Stimulated activated CD4-positive, alpha-beta T cell treated with anti-CD3 and anti-CD28 coated beads, TNF-alpha, amount 100 ng/mL, for 4 hours (primary cell): ENCODE measurements at regions not wholly inside any gene's neighbourhood (a gene's known extent, or its start where the extent isn't known, plus 50 kb on each side); places are given as distances from the start of the nearest gene placed in this dataset.

Source experiments
- DNase-seq, 3 experiments: peaks; one replicate each; pipeline ENCODE4 v3.0.0-alpha.2; 2020; ENCODE audit warnings: low read depth in 3 of 3

DNA sequence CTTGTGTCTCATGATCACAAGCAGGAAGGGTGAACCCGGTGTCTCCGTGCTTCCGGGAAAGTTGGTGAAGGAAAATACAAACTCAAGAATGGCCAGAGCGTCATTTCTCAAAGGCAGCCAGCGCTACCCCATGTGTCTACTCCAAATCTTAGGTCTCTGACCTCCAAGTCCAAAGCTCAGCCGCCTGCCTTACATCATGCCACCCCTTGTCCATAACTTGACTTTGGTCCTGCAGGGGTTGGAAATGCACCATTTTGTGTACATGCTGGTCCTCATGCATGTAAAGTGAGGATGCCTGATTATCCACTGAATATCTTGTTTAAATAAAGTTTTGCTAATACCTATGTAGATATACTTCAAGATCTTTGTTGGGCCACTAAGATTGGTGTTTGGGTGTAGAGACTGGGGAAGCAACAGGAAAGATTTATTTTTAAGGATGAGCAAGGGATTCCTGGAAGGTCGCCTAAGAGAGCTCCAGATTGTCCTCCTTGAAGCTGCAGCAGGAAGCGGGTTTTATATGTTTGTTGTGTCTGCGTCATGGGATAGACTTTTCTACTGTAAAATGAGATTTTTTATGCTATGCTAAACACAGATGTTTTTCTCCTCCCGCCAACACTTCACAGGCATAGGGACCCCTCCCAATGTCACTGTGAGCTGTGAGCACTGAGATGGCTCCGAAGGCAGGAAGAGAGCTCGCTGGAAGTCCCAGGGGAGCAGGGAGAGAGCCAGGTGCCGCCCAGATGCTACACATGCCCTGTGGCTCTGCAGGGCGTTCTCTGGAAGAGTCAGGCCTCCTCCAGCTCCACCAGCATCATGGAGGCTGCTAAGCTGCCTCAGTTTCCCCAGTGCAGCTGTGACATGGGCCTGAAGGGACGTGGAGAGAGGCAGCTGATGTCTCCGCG is 176.2 kb upstream of the HDAC4 start:
- no peak for DNase-seq

DNA sequence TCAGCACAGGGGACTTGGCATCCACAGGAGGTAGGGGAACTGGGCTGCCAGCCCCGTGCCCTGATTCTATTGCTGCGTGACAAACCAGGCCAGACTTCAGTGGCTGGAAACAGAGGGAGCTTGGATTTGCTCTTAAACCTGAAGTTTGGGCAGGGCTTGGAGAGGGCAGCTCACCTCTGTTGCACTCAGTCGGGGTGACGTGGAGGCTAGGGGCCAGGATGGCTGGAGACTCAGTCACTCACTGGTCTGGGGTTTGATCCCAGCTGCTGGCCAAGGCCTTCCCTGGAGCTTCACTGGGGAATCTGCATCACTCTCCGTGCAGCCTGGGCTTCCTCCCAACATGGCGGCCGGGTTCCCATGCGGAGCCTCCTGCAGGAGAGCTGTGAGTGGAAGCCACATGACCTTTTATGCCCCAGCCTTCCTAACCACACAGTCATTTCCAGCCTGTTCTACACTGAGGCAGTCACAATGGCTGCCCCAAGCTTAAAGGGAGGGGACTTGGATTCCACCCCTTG is 175.2 kb upstream of the HDAC4 start:
- DNase-seq = no peak

DNA sequence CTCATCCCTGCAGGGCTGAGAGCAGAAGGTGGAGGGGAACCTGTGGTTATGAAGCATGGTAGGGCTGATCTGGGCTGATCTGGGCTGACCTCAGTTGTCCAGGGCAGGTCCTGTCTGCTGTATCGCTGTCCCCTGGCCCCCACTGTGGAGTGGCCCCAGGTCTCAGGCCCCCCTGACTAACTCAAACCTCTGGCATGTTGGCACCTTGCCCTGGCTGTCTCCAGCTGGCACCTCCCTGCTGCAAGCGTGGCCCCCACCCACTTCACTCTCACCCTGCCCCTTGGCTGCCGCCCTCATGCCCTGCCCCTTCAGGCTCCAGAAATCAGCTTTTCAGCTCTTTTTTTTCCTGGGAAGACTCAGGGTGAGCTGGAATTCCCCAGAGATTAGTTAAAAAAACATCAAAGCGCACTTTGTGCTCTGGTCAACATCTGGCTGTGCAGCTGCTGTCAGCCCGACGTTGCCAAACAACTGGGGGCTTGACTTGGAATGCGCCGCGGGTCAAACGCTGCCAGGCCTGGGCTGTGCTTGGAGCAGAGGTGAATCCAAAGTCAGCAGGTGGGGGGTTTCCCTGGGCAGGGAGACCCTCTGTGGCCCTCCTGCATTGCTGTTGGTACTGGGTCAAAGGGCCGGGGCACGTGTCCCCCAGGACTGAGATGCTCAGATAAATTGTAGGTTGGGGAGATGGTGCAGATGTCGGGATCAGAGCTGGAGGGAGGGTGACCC is 173.8 kb upstream of the HDAC4 start:
- DNase-seq = no peak

DNA sequence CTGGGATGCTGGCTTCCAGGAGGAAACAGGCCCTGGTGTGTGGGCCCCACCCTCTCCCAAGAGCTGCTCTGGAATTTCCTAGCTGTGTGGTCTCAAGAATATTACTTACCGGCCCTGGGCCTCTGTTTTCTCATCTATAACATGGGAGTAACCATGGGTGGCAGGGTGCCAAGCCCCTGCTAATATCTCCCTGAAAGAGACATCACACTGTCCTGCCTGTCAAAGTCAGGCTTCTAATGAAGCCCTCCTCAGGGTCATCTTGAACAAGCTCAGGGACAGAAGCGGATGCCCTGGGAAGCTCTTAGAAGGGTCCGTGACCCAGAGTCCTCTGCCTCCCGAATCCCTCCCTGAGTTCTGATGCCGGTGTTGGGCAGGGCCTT is 173.2 kb upstream of the HDAC4 start:
- DNase-seq = no peak

DNA sequence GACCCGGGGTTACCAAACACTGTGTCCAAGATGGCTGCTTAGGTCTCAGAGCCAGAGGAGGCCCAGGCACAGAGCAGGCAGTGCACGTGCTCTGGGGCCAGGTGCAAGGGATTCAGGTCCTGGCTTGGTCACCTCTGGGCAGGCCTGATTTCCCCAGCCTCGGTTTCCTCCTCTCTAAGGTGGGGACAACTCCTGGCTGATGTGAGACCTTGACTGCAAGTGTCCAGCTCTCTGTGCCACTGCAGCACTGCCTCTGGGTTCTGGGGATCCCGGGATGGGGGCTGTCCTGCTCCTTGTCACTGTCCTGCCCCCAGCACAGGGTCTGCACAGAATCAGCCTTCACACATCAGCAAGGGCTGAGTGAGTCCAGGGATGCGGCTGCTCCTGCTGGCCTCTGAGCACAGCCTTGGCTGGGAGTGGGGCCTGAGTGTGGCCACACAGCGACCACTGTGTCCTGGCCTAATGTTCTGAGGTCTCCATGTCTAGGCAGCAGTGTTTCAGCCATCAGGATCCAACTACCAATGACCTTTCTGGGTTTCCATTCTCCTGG is 170.2 kb upstream of the HDAC4 start:
- DNase-seq = no peak

DNA sequence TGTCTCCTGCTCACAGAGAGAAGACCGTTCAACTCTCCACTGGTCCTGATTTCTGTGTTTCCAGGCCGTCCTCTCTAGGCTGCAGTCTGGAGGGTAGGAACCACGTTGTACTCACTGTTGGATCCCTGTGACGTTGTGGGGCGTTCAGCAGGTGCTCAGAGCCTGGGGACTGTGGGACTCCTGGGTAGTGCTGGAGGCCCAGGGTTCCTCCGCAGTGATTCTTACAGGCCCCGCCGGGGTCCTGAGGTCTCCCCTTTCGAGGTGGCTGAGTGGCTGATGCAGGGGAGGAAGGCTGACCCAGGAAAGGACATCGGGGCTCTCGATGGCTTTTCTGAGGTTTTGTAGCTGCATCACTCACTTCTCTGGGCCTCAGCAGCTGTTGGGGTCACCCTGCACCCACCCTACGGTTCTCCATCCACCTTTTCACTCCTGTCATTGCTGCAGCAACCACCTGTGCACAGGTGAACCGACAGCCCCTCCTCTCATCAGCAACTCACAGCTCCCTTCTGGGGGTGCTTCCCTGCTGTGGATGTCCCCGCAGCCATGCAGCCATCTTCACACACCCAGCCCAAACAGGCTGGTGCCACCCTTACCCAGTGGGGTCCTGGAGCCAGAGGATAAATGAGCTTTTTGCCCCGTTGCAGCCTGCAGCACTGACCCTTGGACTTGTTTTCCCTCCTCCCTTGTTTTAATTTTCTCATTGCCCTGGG is 169.6 kb upstream of the HDAC4 start:
- DNase-seq = no peak

DNA sequence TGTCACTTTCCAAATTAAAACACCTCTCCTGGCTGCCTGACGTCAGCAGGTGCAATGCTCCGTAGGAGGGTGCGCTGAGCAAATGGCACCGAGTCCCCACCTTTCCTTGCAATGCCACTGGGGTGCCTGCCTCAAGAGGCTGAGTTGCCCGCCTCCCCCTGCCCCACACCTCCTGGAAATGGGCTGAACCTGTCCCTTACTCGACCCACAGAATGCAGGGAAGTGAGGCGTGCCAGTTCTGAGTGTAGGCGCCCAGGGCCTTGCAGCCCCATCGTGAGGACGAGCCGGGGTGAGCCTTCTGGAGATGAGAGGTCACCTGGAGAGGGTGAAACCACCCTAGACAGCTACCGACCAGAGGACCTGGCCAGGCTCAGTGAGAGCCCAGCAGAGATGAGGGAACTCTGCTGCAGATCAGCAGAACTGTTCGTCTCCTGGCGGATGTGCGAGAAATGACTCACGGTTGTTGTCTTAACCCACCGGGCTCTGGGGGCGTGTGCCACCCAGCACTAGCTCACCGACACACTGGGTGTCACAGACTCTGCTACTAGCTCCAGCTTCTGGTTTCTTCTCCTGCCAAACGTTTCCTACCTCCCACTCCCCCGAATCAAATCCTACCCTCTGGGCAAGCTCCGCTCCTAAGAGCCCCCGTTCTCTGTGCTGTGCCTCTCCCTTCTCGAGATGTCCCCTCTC is 168.7 kb upstream of the HDAC4 start:
- no peak for DNase-seq

DNA sequence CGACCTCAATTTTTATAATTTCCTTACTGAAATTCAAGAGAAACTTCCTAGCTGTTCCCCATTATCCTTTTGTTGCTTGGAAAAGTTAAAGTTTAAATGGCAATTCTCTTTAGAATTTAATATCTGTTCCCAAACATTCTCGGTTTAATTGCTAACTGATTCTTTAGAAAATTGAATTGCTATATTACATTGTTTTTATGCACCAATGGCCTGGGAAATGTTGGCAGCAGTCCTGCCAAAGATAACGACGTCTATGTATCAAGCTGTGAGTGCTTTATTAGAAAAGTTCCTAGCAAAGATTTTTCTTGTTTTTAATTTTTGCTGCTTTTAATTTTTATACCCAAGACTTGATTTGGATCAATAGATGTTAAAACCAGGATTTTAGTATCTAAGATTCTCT is 167.8 kb upstream of the HDAC4 start:
- DNase-seq = no peak

DNA sequence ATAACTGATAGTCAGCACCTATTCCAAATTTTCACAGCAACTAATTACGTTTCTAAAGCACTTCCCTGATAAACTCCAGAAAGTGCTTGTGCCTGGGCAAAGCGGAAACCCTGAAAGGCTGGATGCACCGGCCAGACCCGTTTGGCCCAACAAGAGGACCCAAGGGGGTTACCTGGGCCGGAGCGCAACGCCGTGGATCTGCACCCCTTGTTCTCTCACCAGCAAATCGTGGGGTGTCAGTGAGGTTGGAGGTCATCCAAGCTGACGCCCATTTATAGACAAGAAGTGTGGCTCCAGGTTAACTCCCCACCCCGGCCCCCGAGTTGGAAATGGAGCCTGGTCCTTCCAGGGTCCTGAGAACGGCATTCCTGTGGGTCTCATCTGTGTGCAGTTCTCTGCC is 167.0 kb upstream of the HDAC4 start:
- no peak for DNase-seq

DNA sequence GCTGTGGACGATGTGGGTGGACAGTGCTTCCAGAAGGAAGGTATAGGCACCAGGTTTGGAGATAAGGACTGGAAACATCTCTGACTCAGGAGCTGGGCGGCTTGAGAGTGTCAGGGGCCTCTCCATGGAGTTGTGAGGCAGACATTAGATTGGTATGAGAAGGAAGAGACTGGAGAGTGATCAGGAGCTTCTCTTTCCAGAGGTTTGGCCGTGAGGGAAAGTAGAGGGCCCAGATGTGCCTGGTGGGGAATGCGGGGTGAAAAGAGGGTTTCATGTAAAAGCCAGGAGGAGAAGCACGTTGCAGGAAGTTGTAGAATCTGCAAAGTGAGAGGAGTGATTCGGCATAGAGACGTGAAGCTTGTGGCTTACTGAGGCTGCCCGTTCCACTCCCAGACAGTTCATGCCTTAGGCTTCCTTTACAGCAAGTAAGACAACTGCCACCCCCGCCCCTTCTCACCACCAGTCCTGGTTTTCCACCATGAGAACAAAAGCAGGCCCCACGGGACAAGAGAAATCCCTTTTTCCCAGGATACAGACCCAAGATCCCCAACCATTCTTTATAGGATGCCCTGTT is 166.3 kb upstream of the HDAC4 start:
- DNase-seq = no peak

DNA sequence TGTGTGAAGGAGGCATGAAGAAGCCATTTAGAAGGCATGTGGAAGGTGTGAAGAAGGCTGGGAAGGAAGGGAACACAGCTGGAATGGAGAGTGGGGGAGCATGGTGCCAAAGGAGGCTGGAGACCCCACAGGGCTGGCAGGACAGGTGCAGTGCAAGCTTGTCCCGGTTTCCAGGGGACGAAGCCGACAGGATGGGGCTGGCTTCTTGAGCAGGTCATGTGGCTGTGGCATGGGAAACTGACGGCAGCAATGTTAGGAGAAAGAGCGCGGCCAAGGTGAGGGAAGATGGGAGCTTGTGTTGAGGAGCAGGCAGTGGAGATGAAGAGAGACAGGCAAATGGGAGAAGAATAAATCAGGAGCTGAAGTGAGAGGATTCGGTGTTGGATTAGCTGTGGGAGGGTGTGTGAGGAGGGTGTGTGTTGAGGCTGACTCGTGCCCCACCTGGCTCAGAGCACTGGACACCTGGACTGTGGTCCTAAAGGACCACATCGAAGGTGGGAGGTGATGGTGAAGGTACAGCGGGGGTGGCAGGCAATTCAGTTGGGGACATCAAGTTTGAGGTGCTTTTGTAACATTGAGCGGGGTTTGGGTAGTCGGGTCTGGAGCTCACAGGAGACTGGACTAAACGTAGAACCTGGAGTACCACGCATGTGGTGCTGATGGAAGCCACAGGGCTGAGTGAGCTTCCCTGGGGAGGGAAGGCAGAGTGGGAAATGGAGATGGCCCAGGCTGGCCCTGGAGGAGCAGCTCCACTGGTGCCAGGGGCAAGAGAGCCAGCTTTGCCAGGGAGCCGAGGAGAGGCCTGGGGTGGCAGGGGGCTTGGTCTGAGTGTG is 165.6 kb upstream of the HDAC4 start:
- DNase-seq = no peak

DNA sequence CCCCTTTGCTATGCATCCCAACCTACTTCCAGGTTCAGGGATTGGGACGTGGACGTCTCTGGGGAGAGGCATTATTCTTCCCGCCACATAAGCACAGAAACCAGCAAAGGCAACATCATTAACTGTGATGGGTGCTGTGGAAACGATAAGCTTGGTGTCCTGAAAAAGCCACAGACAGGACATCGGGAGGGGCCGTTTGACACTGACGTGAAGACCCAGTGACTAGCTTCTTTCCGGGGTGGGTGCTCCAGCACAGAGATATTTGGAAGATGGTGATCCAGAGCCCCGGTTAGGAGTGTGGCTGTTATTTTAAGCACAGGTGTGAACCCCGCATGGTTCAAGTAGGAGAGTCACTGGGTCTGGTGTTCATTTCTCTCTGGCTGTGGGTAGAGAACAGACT is 163.8 kb upstream of the HDAC4 start:
- no peak for DNase-seq

DNA sequence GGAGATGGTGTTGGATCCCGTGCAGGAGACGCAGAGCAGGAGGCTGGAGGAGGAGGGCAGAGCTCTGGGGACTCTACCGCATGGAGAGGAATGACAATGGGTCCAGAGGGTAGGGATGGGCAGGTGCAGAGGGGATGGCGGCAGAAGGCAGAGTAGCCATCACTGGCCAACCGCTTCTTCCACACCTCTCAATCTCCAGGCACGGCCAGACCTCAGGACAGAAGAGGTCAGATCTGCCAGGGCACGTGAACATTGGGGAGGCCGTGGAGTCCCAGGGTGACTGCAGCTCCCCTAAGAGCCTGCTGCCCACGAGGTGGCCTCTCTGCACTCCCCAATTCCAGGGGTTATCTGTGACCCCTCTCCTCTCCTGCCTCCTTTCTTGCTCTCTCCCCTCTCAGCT is 162.7 kb upstream of the HDAC4 start:
- no peak for DNase-seq

DNA sequence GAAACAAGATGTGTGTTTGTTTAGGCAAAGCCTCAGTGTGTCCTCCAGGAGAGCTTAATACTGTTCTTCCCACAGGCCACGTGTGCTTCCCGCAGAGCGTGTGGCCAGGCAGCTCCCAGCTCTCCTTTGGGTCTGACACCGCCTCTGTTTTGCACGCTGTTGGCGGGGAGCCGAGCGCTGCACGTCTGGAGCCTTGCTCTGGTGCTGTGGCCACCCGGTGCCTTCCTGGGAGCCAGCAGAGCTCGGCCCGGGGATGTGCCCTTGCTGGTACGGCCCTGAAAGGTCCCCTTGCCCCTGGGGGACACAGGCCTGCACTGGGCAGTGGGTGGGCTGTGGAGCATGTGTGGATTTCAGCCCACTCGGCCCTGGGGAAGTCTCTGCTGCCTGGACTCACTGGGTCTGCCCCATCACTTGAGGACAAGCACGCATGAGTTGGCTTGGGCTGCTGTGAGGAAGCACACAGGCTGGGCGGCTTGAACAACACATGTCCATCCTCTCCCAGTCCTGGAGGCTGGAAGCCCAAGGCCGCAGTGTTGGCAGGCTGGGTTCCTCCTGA is 160.7 kb upstream of the HDAC4 start:
- no peak for DNase-seq

DNA sequence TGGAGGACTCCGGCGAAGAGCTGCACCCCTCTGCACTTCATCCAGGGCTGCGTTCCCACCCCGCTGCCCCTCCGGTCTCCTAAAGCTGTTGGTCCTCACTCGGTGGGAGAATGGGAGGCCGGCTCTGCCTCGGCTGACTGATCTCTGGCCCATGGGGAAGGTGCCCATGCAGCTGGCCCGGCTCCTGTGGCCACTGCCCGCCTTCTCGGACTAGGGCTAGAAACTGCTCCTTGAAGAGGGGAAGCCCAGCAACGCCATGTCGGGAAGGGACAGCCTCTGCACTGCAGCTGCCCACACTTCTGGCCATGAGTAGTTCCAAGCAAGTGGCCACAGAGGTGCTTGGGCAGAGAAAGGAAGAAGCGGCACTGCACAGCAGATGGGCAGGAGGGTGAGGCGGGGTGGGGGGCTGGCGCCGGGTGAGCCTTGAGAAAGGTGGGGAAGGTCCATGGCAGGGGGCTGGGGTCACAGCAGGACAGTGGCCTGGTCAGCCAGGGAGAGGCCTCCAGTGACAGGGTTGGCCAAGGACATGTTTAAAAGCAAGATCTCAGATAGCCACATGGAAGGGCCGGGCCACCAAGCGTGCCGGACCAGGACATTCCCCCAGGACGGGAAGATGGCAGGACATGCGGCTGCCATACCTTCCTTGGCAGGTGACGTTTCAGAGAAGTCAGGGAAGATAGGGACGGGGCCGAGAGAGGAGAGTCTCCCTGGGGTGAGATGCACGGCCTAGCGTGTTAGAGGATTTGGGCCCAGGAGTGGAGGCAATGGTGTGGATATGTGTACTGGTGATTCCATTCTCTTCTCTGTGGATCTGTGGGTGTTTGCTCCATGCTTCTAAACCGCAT is 158.8 kb upstream of the HDAC4 start:
- no peak for DNase-seq

DNA sequence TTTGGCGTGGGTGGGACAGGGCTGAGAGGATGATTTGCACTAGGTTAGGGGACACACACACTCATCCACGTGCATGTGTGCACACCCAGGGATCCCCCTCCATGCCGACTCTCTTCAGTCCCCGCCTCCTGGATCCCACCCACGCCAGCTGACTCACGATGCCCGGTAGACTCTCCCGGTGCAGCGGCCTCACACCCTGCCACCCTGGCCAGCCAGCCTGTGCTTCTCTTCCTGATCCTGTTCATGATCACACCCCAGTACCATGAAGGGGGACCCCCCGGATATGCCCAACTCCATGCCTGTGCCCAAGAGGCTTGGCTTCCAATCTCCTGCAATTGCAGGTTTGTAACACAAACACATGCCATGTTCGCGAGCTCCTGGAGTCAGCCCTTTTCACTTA is 157.8 kb upstream of the HDAC4 start:
- no peak for DNase-seq

DNA sequence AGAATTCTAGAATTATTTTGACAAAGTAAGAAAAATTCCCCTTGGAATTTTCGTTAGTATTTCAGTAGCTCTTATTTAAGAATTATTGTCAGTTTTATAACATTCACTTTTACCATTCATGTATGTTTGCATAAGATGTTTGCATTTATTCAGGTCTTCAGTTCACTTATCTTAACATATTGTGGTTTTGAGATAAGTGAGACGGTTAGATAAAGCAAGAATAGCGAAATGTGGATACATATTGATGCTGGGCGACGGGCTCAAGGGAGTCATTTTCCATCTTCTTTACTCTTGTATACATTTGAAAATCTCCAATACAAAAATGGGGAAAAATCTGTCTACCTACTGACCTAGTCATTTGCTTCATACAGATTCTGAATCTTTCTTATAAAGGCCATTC is 156.7 kb upstream of the HDAC4 start:
- no peak for DNase-seq

DNA sequence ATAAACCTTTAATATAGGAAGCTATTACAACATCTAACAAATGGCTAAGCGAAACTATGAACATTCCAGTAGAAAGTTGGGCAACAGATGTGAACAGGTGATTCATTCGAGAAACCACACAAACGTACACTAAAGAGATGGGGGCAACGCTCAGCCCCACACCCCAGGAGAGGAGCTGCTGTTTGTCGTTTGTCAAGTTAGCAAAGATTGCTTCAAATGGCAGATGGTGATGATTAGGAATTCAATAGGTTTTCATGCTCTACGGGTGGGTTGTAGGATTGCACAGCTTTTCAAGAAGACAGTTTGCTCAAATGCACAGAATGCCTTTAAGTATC is 154.7 kb upstream of the HDAC4 start:
- DNase-seq = no peak
